A673 (cell line): ENCODE measurements at regions not wholly inside any gene's neighbourhood (a gene's known extent, or its start where the extent isn't known, plus 50 kb on each side); places are given as distances from the start of the nearest gene placed in this dataset.

Source experiments
- BruUV-seq: library from RNA; stranded (reverse); fragments of 400-500 nt; replicated peaks from 2 replicates; lab custom pipeline; 2021; lab: Mats Ljungman, UMichigan
- CTCF ChIA-PET: fragments of 300-600 bp; sonication (Branson Sonifier 250); formaldehyde crosslinking; loops from one replicate; lab custom pipeline; 2022; ENCODE audit warnings: antibody characterized with exemption; lab: Charles Lee
- POLR2A ChIA-PET: fragments of 300-600 bp; sonication (Branson Sonifier 250); formaldehyde crosslinking; loops from one replicate; lab custom pipeline; 2022; ENCODE audit warnings: antibody characterized with exemption; ENCODE audit not compliant: low non-redundant PET; lab: Charles Lee
- DNase-seq: peaks from one replicate; pipeline ENCODE4 v3.0.0-alpha.2; 2015; ENCODE audit warnings: low spot score
- H3K27ac ChIP-seq: fragments of 200-600 bp; sonication (generic); 2 replicates; pipeline ENCODE4 v1.5.1; 2016; ENCODE audit warnings: mixed run types, low read depth, mild to moderate bottlenecking, mixed read lengths, antibody characterized with exemption, low read length; ENCODE audit not compliant: poor library complexity, severe bottlenecking
- H3K27me3 ChIP-seq: fragments of 200-600 bp; sonication (generic); replicated peaks from 2 replicates; pipeline ENCODE4 v1.6.1; 2017; ENCODE audit warnings: mixed run types, low read depth, mild to moderate bottlenecking, mixed read lengths, antibody characterized with exemption, low read length; ENCODE audit not compliant: insufficient read depth, poor library complexity
- H3K36me3 ChIP-seq: fragments of 200-600 bp; sonication (generic); 2 replicates; pipeline ENCODE4 v1.6.1; 2016; ENCODE audit warnings: mixed run types, mild to moderate bottlenecking, mixed read lengths, antibody characterized with exemption, low read length; ENCODE audit not compliant: insufficient read depth, poor library complexity, severe bottlenecking
- H3K4me1 ChIP-seq: fragments of 200-600 bp; sonication (generic); 2 replicates; pipeline ENCODE4 v1.6.1; 2017; ENCODE audit warnings: mixed run types, mild to moderate bottlenecking, mixed read lengths, antibody characterized with exemption, low read length; ENCODE audit not compliant: insufficient read depth, poor library complexity, severe bottlenecking
- H3K4me3 ChIP-seq: fragments of 200-600 bp; sonication (generic); 2 replicates; pipeline ENCODE4 v1.5.1; 2016; ENCODE audit warnings: low read depth, mixed run types, mild to moderate bottlenecking, mixed read lengths, low read length; ENCODE audit not compliant: poor library complexity, severe bottlenecking
- H3K9me3 ChIP-seq: fragments of 200-600 bp; sonication (generic); 2 replicates; pipeline ENCODE4 v1.6.1; 2016; ENCODE audit warnings: mixed run types, low read depth, mild to moderate bottlenecking, mixed read lengths, antibody characterized with exemption, low read length; ENCODE audit not compliant: poor library complexity, severe bottlenecking
- EZH2 ChIP-seq: fragments of 200-600 bp; sonication (generic); IDR thresholded peaks from 2 replicates; pipeline ENCODE4 v1.6.1; 2017; ENCODE audit warnings: borderline replicate concordance, low read depth, mild to moderate bottlenecking, mixed read lengths, antibody characterized with exemption, low read length; ENCODE audit not compliant: poor library complexity, severe bottlenecking
- intact Hi-C: fragments of 100-400 bp; cut with micrococcal nuclease; formaldehyde crosslinking; loops from one replicate; pipeline ENCODE4 v1.10.0; 2022; ENCODE audit not compliant: unreplicated experiment
- TF ChIP-seq, protein P1 (sequence below): fragments of 300-800, 200-600 bp; sonication (generic); conservative IDR thresholded peaks from 2 replicates; pipeline ENCODE4 v1.5.1; 2017; ENCODE audit warnings: low read depth, mild to moderate bottlenecking, antibody characterized with exemption, low read length, moderate library complexity, mixed read lengths

- no peaks in the 10 kb centered on the region for H3K9me3 ChIP-seq
- DNase-seq, result no peak
- TF ChIP-seq, protein P1, sequence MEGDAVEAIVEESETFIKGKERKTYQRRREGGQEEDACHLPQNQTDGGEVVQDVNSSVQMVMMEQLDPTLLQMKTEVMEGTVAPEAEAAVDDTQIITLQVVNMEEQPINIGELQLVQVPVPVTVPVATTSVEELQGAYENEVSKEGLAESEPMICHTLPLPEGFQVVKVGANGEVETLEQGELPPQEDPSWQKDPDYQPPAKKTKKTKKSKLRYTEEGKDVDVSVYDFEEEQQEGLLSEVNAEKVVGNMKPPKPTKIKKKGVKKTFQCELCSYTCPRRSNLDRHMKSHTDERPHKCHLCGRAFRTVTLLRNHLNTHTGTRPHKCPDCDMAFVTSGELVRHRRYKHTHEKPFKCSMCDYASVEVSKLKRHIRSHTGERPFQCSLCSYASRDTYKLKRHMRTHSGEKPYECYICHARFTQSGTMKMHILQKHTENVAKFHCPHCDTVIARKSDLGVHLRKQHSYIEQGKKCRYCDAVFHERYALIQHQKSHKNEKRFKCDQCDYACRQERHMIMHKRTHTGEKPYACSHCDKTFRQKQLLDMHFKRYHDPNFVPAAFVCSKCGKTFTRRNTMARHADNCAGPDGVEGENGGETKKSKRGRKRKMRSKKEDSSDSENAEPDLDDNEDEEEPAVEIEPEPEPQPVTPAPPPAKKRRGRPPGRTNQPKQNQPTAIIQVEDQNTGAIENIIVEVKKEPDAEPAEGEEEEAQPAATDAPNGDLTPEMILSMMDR, result no peak
- TF ChIP-seq EZH2, result no peak
- no peak overlapping the region for H3K4me3 ChIP-seq
- no peak overlapping the region for H3K27ac ChIP-seq
- no TSS peak for BruUV-seq
- no peaks in the 10 kb centered on the region for H3K27me3 ChIP-seq
- intact Hi-C loops, result no loop called here
- POLR2A ChIA-PET, result no interaction called here
- H3K4me1 ChIP-seq, result peaks cover 13% of the 10 kb centered on the region
- H3K36me3 ChIP-seq, result no peaks in the 10 kb centered on the region
- CTCF ChIA-PET, result no interaction called here
Observed at GRCh38 chr16:66190411-66190810, 176.1 kb upstream of the CDH5 start.

DNA sequence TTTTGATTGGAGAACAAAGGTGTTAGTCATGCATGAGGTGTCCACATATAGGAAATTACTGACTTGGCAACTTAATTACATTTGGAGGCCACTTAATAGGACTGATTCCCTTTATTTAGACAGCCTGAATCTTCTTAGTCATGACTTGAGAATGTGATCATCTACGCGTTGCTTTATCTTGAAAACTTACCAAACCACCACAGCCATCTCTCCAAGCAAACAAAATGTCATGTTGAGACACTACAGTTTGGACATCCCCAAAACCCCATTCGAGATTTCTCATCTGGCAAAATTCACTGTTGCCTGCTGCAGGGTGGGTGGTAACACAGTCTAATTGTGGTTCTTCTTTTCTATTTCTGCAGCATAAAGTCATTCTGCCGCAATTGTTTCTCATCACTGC, 176.5 kb upstream of the CDH5 start:
- DNase-seq, result no peak
- BruUV-seq, result no TSS peak
- no peaks in the 10 kb centered on the region for H3K9me3 ChIP-seq
- POLR2A ChIA-PET, result no interaction called here
- H3K27me3 ChIP-seq, result no peaks in the 10 kb centered on the region
- intact Hi-C loops, result no loop called here
- CTCF ChIA-PET, result no interaction called here
- TF ChIP-seq, protein P1, result no peak
- no peak for TF ChIP-seq EZH2
- peaks cover 13% of the 10 kb centered on the region for H3K4me1 ChIP-seq
- H3K27ac ChIP-seq, result no peak overlapping the region
- H3K4me3 ChIP-seq, result no peak overlapping the region
- H3K36me3 ChIP-seq, result no peaks in the 10 kb centered on the region

GRCh38 chr16:66188917-66189725, 177.4 kb upstream of the CDH5 start:
- TF ChIP-seq EZH2, result no peak
- TF ChIP-seq, protein P1, result no peak
- Histone ChIP-seq H3K27ac (no peak overlapping the region), H3K4me3 (no peak overlapping the region), H3K9me3 (no peaks in the 10 kb centered on the region), H3K27me3 (no peaks in the 10 kb centered on the region), H3K36me3 (no peaks in the 10 kb centered on the region), H3K4me1 (peaks cover 13% of the 10 kb centered on the region)
- no peak for DNase-seq
- intact Hi-C loops, result no loop called here
- BruUV-seq, result no TSS peak
- CTCF ChIA-PET, result no interaction called here
- POLR2A ChIA-PET, result no interaction called here
